ENCODE measurements at regions not wholly inside any gene's neighbourhood (a gene's known extent, or its start where the extent isn't known, plus 50 kb on each side); places are given as distances from the start of the nearest gene placed in this dataset.

- Histone ChIP-seq H3K27ac (no peak overlapping the region), H3K9me3 (no peaks in the 10 kb centered on the region), H3K36me3 (no peaks in the 10 kb centered on the region), H3K4me1 (no peaks in the 10 kb centered on the region), H3K4me3 (no peak overlapping the region), H3K27me3 (no peaks in the 10 kb centered on the region)
- TF ChIP-seq POLR2AphosphoS5 (IDR thresholded peaks at IDR 0.05) (no peak), EP300 (IDR thresholded peaks at IDR 0.05) (no peak), CTCF (IDR thresholded peaks at IDR 0.05) (no peak), POLR2A (IDR thresholded peaks at IDR 0.05) (no peak)
- 75 to 100% methylated on average over 1 to 2 of the region's 4 CpGs for WGBS, 2 donors (ENCODE audit: low coverage in 1 of 2)
- ATAC-seq: no peak
Observed at GRCh38 chr9:90092508-90092907, 487.7 kb downstream of the GADD45G start.

- H3K4me1 ChIP-seq: peaks cover 0 to 11% (median 0%) of the 10 kb centered on the region in 3 donors
- ATAC-seq: no peak
- H3K27me3 ChIP-seq: no peaks in the 10 kb centered on the region
- H3K27ac ChIP-seq: no peak overlapping the region
- TF ChIP-seq POLR2AphosphoS5 (IDR thresholded peaks at IDR 0.05) (no peak), POLR2A (IDR thresholded peaks at IDR 0.05) (no peak), EP300 (IDR thresholded peaks at IDR 0.05) (no peak), CTCF (IDR thresholded peaks at IDR 0.05) (no peak)
- WGBS, 2 donors (ENCODE audit: low coverage in 1 of 2): 77% methylated on average over 10 of the region's 11 CpGs; no CpG with 5 or more reads in 1 of the 2 donors
- H3K9me3 ChIP-seq: no peaks in the 10 kb centered on the region
- no peaks in the 10 kb centered on the region for H3K36me3 ChIP-seq
- H3K4me3 ChIP-seq: no peak overlapping the region
Observed at GRCh38 chr9:90095682-90096081, 490.9 kb downstream of the GADD45G start.

- TF ChIP-seq POLR2A (IDR thresholded peaks at IDR 0.05) (no peak), CTCF (IDR thresholded peaks at IDR 0.05) (no peak), EP300 (IDR thresholded peaks at IDR 0.05) (no peak), POLR2AphosphoS5 (IDR thresholded peaks at IDR 0.05) (no peak)
- Histone ChIP-seq H3K4me3 (no peak overlapping the region), H3K9me3 (no peaks in the 10 kb centered on the region), H3K27me3 (no peaks in the 10 kb centered on the region), H3K4me1 (peaks cover 0 to 11% (median 0%) of the 10 kb centered on the region in 3 donors), H3K36me3 (no peaks in the 10 kb centered on the region), H3K27ac (no peak overlapping the region)
- 72% methylated on average over 6 of the region's 7 CpGs; no CpG with 5 or more reads in 1 of the 2 donors for WGBS, 2 donors (ENCODE audit: low coverage in 1 of 2)
- no peak for ATAC-seq
Observed at GRCh38 chr9:90097237-90097636, 492.4 kb downstream of the GADD45G start.

- Histone ChIP-seq H3K36me3 (no peaks in the 10 kb centered on the region), H3K9me3 (no peaks in the 10 kb centered on the region), H3K4me1 (peaks cover 0 to 11% (median 0%) of the 10 kb centered on the region in 3 donors), H3K4me3 (no peak overlapping the region), H3K27ac (no peak overlapping the region), H3K27me3 (no peaks in the 10 kb centered on the region)
- 70 to 96% methylated on average over 2 to 4 of the region's 10 CpGs for WGBS, 2 donors (ENCODE audit: low coverage in 1 of 2)
- no peak for ATAC-seq
- no peak for TF ChIP-seq POLR2AphosphoS5 (IDR thresholded peaks at IDR 0.05)
- no peak for TF ChIP-seq POLR2A (IDR thresholded peaks at IDR 0.05)
- no peak for TF ChIP-seq EP300 (IDR thresholded peaks at IDR 0.05)
- no peak for TF ChIP-seq CTCF (IDR thresholded peaks at IDR 0.05)
Observed at GRCh38 chr9:90098408-90098807, 493.6 kb downstream of the GADD45G start.

- Histone ChIP-seq H3K4me1 (peaks cover 0 to 11% (median 0%) of the 10 kb centered on the region in 3 donors), H3K9me3 (no peaks in the 10 kb centered on the region), H3K36me3 (no peaks in the 10 kb centered on the region), H3K27me3 (no peaks in the 10 kb centered on the region), H3K4me3 (no peak overlapping the region), H3K27ac (peak overlapping the region in 1 of 4 donors; percentile 0)
- ATAC-seq: peak; percentile 18
- 42 to 54% methylated on average over 6 to 9 of the region's 9 CpGs for WGBS, 2 donors (ENCODE audit: low coverage in 1 of 2)
- peak; percentile 10 to 72 (median 58) for TF ChIP-seq CTCF (IDR thresholded peaks at IDR 0.05)
- TF ChIP-seq POLR2A (IDR thresholded peaks at IDR 0.05): no peak
Observed at GRCh38 chr9:90099262-90099963, 494.6 kb downstream of the GADD45G start.

All from gastroesophageal sphincter (tissue), 4 donors.